ENCODE measurements at regions not wholly inside any gene's neighbourhood (a gene's known extent, or its start where the extent isn't known, plus 50 kb on each side); places are given as distances from the start of the nearest gene placed in this dataset.

GRCh38 chr1:193346085-193346484, 159.7 kb upstream of the B3GALT2 start:
- TF ChIP-seq, protein P1, sequence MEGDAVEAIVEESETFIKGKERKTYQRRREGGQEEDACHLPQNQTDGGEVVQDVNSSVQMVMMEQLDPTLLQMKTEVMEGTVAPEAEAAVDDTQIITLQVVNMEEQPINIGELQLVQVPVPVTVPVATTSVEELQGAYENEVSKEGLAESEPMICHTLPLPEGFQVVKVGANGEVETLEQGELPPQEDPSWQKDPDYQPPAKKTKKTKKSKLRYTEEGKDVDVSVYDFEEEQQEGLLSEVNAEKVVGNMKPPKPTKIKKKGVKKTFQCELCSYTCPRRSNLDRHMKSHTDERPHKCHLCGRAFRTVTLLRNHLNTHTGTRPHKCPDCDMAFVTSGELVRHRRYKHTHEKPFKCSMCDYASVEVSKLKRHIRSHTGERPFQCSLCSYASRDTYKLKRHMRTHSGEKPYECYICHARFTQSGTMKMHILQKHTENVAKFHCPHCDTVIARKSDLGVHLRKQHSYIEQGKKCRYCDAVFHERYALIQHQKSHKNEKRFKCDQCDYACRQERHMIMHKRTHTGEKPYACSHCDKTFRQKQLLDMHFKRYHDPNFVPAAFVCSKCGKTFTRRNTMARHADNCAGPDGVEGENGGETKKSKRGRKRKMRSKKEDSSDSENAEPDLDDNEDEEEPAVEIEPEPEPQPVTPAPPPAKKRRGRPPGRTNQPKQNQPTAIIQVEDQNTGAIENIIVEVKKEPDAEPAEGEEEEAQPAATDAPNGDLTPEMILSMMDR (IDR thresholded peaks at IDR 0.05; ENCODE audit: control insufficient read depth, insufficient read depth, low read depth, low read length, missing control alignments) = no peak
- H3K4me3 ChIP-seq (ENCODE audit: control insufficient read depth, low read depth, low read length) = no peak overlapping the region
- DNase-seq (ENCODE audit: low read depth) = no peak

DNA sequence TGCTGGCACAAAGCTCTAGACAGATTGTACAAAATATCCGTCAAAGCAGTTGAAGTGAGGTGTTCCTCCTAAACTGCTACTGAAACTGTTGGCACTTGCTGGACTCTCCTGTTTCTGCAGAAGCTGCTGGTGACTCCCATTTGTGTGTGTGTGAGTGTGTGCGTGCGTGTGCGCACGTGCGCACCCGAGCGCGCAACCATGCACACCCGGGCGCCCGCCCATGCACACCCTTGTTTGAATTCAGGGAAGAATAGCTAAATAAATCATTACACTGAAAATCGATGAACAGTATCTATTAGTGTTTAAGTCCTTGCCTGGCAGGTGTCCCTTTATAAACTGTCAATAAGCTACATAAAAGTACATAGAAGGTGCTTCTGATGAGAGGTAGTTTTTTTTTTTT, 156.4 kb upstream of the B3GALT2 start:
- TF ChIP-seq, protein P1 (IDR thresholded peaks at IDR 0.05; ENCODE audit: control insufficient read depth, insufficient read depth, low read depth, low read length, missing control alignments) = no peak
- DNase-seq (ENCODE audit: low read depth) = no peak

DNA sequence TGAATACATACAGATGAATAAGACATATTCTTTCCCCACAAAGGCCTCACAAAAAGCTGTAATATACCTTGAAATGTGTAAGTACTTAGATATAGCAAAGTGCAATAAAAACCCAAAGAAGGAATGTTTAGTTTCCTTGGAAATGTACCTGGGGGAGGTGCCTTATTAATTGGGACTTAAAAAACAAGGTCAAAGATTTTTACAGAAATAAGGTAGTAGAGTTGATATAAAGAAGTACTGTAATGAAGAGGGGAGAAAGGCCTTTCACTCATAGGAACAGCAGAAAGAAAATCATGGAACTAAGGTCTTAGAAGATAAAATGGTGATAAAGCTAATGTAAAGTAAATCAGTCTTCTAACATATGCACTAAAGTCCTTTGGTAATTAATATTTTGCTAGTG, 153.9 kb upstream of the B3GALT2 start:
- TF ChIP-seq, protein P1 (IDR thresholded peaks at IDR 0.05; ENCODE audit: control insufficient read depth, insufficient read depth, low read depth, low read length, missing control alignments) = no peak
- no peak overlapping the region for H3K4me3 ChIP-seq (ENCODE audit: control insufficient read depth, low read depth, low read length)
- no peak for DNase-seq (ENCODE audit: low read depth)

More for the DNA sequence above, 156.4 kb upstream of the B3GALT2 start:
- no peak overlapping the region for H3K4me3 ChIP-seq (ENCODE audit: control insufficient read depth, low read depth, low read length)

GRCh38 chr1:193339401-193339800, 153.0 kb upstream of the B3GALT2 start:
- no peak overlapping the region for H3K4me3 ChIP-seq (ENCODE audit: control insufficient read depth, low read depth, low read length)
- no peak for DNase-seq (ENCODE audit: low read depth)
- TF ChIP-seq, protein P1 (IDR thresholded peaks at IDR 0.05; ENCODE audit: control insufficient read depth, insufficient read depth, low read depth, low read length, missing control alignments) = no peak

- TF ChIP-seq, protein P1 (IDR thresholded peaks at IDR 0.05; ENCODE audit: control insufficient read depth, insufficient read depth, low read depth, low read length, missing control alignments) = peak; percentile 35
- peak; percentile 10 for DNase-seq (ENCODE audit: low read depth)
- H3K4me3 ChIP-seq (ENCODE audit: control insufficient read depth, low read depth, low read length) = no peak overlapping the region
Measured at GRCh38 chr1:193338194-193338593, 151.8 kb upstream of the B3GALT2 start.

DNA sequence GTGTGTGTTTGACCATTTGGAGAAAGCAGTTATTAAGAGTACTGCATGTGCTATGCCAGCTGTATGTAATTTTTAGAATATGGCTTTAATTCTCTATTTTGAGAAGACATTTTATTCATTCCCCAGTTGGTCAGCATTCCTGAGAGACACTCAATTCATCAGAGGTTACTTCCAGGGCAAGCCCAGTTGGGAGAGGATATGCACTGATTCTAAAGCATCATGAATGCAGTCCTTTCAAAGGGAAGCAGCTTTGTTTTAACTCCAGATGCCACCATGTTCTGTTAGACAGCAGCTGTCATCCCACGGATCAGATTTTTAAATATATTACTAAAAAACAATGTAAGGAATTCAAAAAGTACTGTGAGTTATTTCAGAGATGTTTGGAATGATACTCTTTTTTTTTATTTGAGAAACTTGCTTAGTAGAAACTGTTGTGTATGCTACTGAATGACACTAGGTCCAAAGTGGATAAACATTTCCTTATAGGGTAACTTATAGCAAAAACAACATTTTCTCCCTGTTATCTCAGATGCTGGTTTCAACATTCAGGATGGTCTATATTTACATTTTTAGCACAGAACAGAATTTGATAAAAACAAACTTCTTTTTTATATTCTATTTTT, 149.5 kb upstream of the B3GALT2 start:
- no peak for DNase-seq (ENCODE audit: low read depth)
- TF ChIP-seq, protein P1 (IDR thresholded peaks at IDR 0.05; ENCODE audit: control insufficient read depth, insufficient read depth, low read depth, low read length, missing control alignments) = no peak
- H3K4me3 ChIP-seq (ENCODE audit: control insufficient read depth, low read depth, low read length) = no peak overlapping the region

All from AG09309 (cell line).